ENCODE measurements at regions not wholly inside any gene's neighbourhood (a gene's known extent, or its start where the extent isn't known, plus 50 kb on each side); places are given as distances from the start of the nearest gene placed in this dataset.
"Not testable (repeated sequence)": the region's sequence is repeated elsewhere in the genome, so short reads cannot be mapped to it uniquely, and the experiment has no call there.

GRCh38 chr2:52264911-52265310, 1233.0 kb upstream of the NRXN1 start:
- TF ChIP-seq, protein P1, sequence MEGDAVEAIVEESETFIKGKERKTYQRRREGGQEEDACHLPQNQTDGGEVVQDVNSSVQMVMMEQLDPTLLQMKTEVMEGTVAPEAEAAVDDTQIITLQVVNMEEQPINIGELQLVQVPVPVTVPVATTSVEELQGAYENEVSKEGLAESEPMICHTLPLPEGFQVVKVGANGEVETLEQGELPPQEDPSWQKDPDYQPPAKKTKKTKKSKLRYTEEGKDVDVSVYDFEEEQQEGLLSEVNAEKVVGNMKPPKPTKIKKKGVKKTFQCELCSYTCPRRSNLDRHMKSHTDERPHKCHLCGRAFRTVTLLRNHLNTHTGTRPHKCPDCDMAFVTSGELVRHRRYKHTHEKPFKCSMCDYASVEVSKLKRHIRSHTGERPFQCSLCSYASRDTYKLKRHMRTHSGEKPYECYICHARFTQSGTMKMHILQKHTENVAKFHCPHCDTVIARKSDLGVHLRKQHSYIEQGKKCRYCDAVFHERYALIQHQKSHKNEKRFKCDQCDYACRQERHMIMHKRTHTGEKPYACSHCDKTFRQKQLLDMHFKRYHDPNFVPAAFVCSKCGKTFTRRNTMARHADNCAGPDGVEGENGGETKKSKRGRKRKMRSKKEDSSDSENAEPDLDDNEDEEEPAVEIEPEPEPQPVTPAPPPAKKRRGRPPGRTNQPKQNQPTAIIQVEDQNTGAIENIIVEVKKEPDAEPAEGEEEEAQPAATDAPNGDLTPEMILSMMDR (IDR thresholded peaks at IDR 0.05), result no peak

GRCh38 chr2:52264488-52264887, 1232.6 kb upstream of the NRXN1 start:
- DNase-seq (ENCODE audit: low spot score) (no peak), ATAC-seq (ENCODE audit: low FRiP score) (no peak)
- TF ChIP-seq, protein P1 (IDR thresholded peaks at IDR 0.05), result no peak

More at GRCh38 chr2:52264911-52265310, 1233.0 kb upstream of the NRXN1 start:
- ATAC-seq (ENCODE audit: low FRiP score) (no peak), DNase-seq (ENCODE audit: low spot score) (no peak)

DNA sequence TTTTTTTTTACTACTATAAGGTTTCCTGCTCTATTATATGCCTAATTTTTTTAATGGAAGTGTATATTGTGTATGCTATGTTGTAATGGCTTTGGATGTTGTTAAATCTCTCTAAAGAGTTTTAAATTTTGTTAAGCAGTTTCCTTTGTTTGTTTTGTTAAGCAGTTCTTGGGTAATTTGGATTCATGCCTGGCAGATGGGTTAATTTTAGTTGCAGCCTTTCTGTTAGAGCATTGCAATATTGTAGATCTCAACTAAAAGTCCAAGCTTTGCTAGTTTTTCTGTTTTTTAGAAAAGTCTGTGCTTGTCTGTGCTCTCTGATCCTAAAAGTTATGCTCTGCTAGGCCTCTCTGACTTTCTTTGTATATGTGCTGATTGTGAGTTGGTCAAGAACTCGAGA, 1229.0 kb upstream of the NRXN1 start:
- TF ChIP-seq, protein P1 (IDR thresholded peaks at IDR 0.05), result no peak
- no peak for ATAC-seq (ENCODE audit: low FRiP score)
- DNase-seq (ENCODE audit: low spot score), result no peak

GRCh38 chr2:52258967-52259366, 1227.0 kb upstream of the NRXN1 start:
- DNase-seq (ENCODE audit: low spot score); ATAC-seq (ENCODE audit: low FRiP score): not testable (repeated sequence)

- ATAC-seq (ENCODE audit: low FRiP score) (no peak), DNase-seq (ENCODE audit: low spot score) (no peak)
- TF ChIP-seq, protein P1 (IDR thresholded peaks at IDR 0.05), result no peak
Observed at GRCh38 chr2:52258038-52258437, 1226.1 kb upstream of the NRXN1 start.

DNA sequence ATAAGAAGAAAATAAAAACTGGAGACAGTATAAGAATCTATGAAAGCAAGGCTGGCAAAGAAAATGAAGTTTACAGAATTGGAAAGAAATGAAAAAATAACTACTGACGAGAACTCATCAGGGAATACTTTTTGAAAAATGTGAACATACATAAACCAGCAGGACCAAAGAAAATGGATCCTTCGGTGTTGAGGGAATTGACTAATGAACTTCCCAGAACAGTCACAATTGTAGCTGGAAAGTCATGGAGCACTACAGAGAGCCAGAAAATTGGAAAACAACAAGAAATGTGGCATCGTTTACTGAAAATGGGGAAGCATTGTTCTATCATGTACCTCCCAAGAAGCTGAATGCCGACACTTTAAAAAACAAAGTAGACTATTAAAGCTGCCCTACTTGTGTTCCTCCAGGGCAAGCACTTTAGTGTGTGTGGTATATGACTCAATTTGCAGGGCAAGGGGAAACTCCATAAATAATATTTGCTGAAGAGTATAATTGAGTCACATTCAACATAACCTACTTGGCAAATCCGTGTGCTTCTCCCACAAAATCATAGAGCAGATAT, 1221.6 kb upstream of the NRXN1 start:
- DNase-seq (ENCODE audit: low spot score) (no peak), ATAC-seq (ENCODE audit: low FRiP score) (no peak)
- TF ChIP-seq, protein P1 (IDR thresholded peaks at IDR 0.05), result no peak

DNA sequence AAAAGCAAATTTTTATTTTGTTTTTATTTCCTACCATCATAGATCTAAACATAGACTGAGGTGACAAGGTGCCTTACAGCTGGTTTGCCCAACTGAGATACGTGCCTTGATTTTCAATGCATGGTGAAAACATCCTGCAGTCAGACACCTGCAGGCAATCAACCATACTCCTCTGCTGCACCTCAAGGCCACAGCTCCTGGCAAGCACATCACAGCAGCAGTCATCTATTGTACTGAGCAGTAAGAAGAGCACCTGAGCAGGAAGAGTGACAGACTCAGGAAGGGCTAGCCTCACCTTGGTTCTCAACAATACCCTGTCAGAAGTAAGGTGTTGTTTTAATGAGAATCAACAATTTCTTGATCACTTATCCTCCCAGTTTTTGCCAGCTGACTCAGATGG, 1206.8 kb upstream of the NRXN1 start:
- DNase-seq (ENCODE audit: low spot score), result no peak
- ATAC-seq (ENCODE audit: low FRiP score), result no peak
- TF ChIP-seq, protein P1 (IDR thresholded peaks at IDR 0.05), result no peak

- DNase-seq (ENCODE audit: low spot score) (no peak), ATAC-seq (ENCODE audit: low FRiP score) (no peak)
- TF ChIP-seq, protein P1 (IDR thresholded peaks at IDR 0.05), result no peak
Observed at GRCh38 chr2:52222128-52222527, 1190.2 kb upstream of the NRXN1 start.

Data from omental fat pad (tissue), 3 donors.